ENCODE measurements at regions not wholly inside any gene's neighbourhood (a gene's known extent, or its start where the extent isn't known, plus 50 kb on each side); places are given as distances from the start of the nearest gene placed in this dataset.

- ATAC-seq (peak; percentile 37), DNase-seq (no peak)
- no peaks in the 10 kb centered on the region for H3K79me2 ChIP-seq (ENCODE audit: low read length)
- H3K4me3 ChIP-seq (ENCODE audit: low read length): peak overlapping the region; percentile 73
- TF ChIP-seq CTCF (conservative IDR thresholded peaks at IDR 0.05; ENCODE audit: low read depth, low read length): no peak
- TF ChIP-seq EZH2phosphoT487 (IDR thresholded peaks at IDR 0.05; ENCODE audit: borderline replicate concordance, low read length): no peak
- TF ChIP-seq EZH2 (IDR thresholded peaks at IDR 0.05; ENCODE audit: low read length, unreplicated experiment): no peak
- CTCF ChIA-PET: no interaction called here
- no peaks in the 10 kb centered on the region for H3K36me3 ChIP-seq (ENCODE audit: low read depth, low read length)
- no peak overlapping the region for H3K27ac ChIP-seq (ENCODE audit: low read length)
- H3K4me2 ChIP-seq (ENCODE audit: low read length): peak overlapping the region; percentile 89
- intact Hi-C loops (cut with micrococcal nuclease): no loop called here
- H2AFZ ChIP-seq (ENCODE audit: low read length): peak overlapping the region; percentile 88
- H3F3A ChIP-seq (ENCODE audit: low read length, unreplicated experiment): no peaks in the 10 kb centered on the region
- no peaks in the 10 kb centered on the region for H3K27me3 ChIP-seq (ENCODE audit: low read length)
- BruUV-seq (replicated peaks): no TSS peak
- POLR2A ChIA-PET (ENCODE audit: unreplicated experiment): no interaction called here
- H3K9ac ChIP-seq (ENCODE audit: low read length): no peak overlapping the region
- no peaks in the 10 kb centered on the region for H3K4me1 ChIP-seq (ENCODE audit: insufficient read depth, low read length)
- H3K9me2 ChIP-seq (replicated peaks; ENCODE audit: low read length): no peaks in the 10 kb centered on the region
- H4K20me1 ChIP-seq (ENCODE audit: low read length): no peaks in the 10 kb centered on the region
- H3K9me3 ChIP-seq (ENCODE audit: low read length): peaks cover 4% of the 10 kb centered on the region; the same call in 1 of the 2 replicates
These were observed 99.6 kb downstream of the ZNF429 start for GRCh38 chr19:21604951-21605476.

Data from PC-3 (cell line).